Choroid plexus epithelial cell (primary cell): ENCODE measurements at regions not wholly inside any gene's neighbourhood (a gene's known extent, or its start where the extent isn't known, plus 50 kb on each side); places are given as distances from the start of the nearest gene placed in this dataset.
A peak's percentile ranks its signal among the peaks of the same experiment; 100 is the strongest.
"Not testable (repeated sequence)": the region's sequence is repeated elsewhere in the genome, so short reads cannot be mapped to it uniquely, and the experiment has no call there.

Experiments
- DNase-seq: peaks from one replicate; pipeline ENCODE4 v3.0.0-alpha.2; 2010; ENCODE audit warnings: low read depth
- H3K4me3 ChIP-seq: 2 replicates; pipeline ENCODE4 v1.5.1; 2011; ENCODE audit warnings: low read depth, mild to moderate bottlenecking, control low read depth, low read length, moderate library complexity
- TF ChIP-seq, protein P1 (sequence below): conservative IDR thresholded peaks from 2 replicates; pipeline ENCODE4 v1.5.1; 2011; ENCODE audit warnings: low read depth, mild to moderate bottlenecking, control low read depth, inconsistent platforms, low read length, moderate library complexity

DNA sequence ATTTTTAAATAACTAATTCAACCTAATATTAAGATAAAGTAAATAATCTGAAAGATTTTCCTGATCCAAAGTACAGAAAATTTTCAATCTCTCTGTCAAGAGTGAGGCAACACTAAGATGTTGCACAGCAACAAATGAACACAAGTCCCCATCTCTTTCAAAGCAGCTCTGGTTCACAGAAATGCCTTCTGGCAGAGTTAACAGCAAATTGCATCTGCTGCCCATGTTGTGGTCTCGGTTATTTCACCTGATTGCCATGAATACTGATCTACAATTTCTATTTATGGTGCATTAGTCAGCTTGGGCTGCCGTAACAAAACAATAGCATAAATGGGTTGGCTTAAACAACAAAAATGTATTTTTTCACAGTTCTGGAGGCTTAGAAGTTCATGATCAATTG, 167.3 kb downstream of the BCHE start:
- no peak overlapping the region for H3K4me3 ChIP-seq
- no peak for DNase-seq
- TF ChIP-seq, protein P1, sequence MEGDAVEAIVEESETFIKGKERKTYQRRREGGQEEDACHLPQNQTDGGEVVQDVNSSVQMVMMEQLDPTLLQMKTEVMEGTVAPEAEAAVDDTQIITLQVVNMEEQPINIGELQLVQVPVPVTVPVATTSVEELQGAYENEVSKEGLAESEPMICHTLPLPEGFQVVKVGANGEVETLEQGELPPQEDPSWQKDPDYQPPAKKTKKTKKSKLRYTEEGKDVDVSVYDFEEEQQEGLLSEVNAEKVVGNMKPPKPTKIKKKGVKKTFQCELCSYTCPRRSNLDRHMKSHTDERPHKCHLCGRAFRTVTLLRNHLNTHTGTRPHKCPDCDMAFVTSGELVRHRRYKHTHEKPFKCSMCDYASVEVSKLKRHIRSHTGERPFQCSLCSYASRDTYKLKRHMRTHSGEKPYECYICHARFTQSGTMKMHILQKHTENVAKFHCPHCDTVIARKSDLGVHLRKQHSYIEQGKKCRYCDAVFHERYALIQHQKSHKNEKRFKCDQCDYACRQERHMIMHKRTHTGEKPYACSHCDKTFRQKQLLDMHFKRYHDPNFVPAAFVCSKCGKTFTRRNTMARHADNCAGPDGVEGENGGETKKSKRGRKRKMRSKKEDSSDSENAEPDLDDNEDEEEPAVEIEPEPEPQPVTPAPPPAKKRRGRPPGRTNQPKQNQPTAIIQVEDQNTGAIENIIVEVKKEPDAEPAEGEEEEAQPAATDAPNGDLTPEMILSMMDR = no peak

GRCh38 chr3:165669504-165669903, 167.7 kb downstream of the BCHE start:
- TF ChIP-seq, protein P1 = no peak
- H3K4me3 ChIP-seq = no peak overlapping the region
- DNase-seq = peak; percentile 1

GRCh38 chr3:165667676-165668075, 169.5 kb downstream of the BCHE start:
- TF ChIP-seq, protein P1 = no peak
- DNase-seq = no peak
- H3K4me3 ChIP-seq = no peak overlapping the region

GRCh38 chr3:165658027-165658426, 179.2 kb downstream of the BCHE start:
- DNase-seq = no peak
- no peak overlapping the region for H3K4me3 ChIP-seq
- TF ChIP-seq, protein P1 = no peak

GRCh38 chr3:165653130-165653778, 184.0 kb downstream of the BCHE start:
- no peak for DNase-seq
- TF ChIP-seq, protein P1 = no peak
- H3K4me3 ChIP-seq = no peak overlapping the region

- H3K4me3 ChIP-seq, DNase-seq: not testable (repeated sequence)
Measured at GRCh38 chr3:165649282-165649681, 187.9 kb downstream of the BCHE start.

GRCh38 chr3:165645191-165645590, 192.0 kb downstream of the BCHE start:
- no peak overlapping the region for H3K4me3 ChIP-seq
- TF ChIP-seq, protein P1 = no peak
- DNase-seq = no peak
